ENCODE measurements at regions not wholly inside any gene's neighbourhood (a gene's known extent, or its start where the extent isn't known, plus 50 kb on each side); places are given as distances from the start of the nearest gene placed in this dataset.

DNA sequence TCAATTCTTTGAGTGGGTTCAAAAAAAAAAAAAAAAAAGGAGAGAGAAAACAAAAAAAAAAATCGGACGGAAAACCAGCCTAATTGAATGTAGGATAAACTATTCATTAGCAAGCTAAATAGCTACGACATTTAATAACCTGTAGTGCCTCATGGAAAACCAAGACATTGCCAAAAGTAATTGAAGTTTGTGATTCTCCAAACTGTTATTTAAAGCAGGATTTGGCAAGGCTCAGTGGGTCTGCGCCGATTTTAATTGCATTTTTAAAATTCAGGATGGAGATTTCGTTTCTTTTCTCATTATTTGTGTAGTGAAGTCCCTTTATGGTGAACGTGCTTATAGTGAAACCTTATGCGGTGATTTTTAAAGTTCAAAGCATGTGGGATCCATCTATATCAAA lies 127.2 kb upstream of the NFIB start:
- Histone ChIP-seq H3K27me3 (ENCODE audit: control insufficient read depth in 3 of 3, insufficient read depth in 3 of 3, low read length in 2 of 3) (no peaks in the 10 kb centered on the region), H3K4me1 (ENCODE audit: control insufficient read depth in 5 of 5, insufficient read depth in 5 of 5, low read length in 5 of 5) (peaks cover under 1 to 20% (median 8%) of the 10 kb centered on the region in 5 donors), H3K9ac (ENCODE audit: insufficient read depth in 1 of 2, low read length in 2 of 2) (no peak overlapping the region), H3K9me3 (ENCODE audit: control insufficient read depth in 4 of 4, insufficient read depth in 3 of 4, low read length in 3 of 4) (no peaks in the 10 kb centered on the region), H3K27ac (ENCODE audit: low read depth in 1 of 2, low read length in 1 of 2) (no peak overlapping the region), H3K4me3 (no peak overlapping the region), H3K36me3 (ENCODE audit: control insufficient read depth in 4 of 4, insufficient read depth in 4 of 4, low read length in 4 of 4) (no peaks in the 10 kb centered on the region)
- ATAC-seq (ENCODE audit: insufficient read depth, low FRiP score) (no peak), DNase-seq (no peak)
- 87 to 92% methylated on average over 8 of the region's 8 CpGs for WGBS, 2 donors
- TF ChIP-seq, protein P1, sequence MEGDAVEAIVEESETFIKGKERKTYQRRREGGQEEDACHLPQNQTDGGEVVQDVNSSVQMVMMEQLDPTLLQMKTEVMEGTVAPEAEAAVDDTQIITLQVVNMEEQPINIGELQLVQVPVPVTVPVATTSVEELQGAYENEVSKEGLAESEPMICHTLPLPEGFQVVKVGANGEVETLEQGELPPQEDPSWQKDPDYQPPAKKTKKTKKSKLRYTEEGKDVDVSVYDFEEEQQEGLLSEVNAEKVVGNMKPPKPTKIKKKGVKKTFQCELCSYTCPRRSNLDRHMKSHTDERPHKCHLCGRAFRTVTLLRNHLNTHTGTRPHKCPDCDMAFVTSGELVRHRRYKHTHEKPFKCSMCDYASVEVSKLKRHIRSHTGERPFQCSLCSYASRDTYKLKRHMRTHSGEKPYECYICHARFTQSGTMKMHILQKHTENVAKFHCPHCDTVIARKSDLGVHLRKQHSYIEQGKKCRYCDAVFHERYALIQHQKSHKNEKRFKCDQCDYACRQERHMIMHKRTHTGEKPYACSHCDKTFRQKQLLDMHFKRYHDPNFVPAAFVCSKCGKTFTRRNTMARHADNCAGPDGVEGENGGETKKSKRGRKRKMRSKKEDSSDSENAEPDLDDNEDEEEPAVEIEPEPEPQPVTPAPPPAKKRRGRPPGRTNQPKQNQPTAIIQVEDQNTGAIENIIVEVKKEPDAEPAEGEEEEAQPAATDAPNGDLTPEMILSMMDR (IDR thresholded peaks at IDR 0.05; ENCODE audit: control extremely low read depth, extremely low read depth), result no peak

DNA sequence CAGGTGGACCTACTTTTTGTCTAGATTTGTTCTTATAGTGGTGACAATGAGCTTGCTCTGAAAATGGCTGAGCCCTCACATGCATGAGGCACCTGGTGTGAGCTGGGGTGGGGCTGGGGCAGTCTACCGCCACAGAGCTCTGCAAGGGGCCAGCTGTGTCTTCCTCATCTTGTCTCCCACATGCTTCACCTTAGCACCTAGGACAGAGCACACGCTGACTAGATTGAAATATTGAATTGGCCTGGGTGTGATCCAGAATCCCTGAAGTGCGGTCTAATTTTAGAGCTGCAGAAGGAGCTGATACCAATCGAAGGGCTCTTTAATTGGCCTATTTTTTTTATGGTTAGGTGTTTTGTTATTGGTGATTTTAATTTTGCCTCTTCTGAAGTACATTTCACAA lies 126.1 kb upstream of the NFIB start:
- Histone ChIP-seq H3K36me3 (ENCODE audit: control insufficient read depth in 4 of 4, insufficient read depth in 4 of 4, low read length in 4 of 4) (no peaks in the 10 kb centered on the region), H3K9ac (ENCODE audit: insufficient read depth in 1 of 2, low read length in 2 of 2) (no peak overlapping the region), H3K27ac (ENCODE audit: low read depth in 1 of 2, low read length in 1 of 2) (no peak overlapping the region), H3K4me3 (no peak overlapping the region), H3K27me3 (ENCODE audit: control insufficient read depth in 3 of 3, insufficient read depth in 3 of 3, low read length in 2 of 3) (no peaks in the 10 kb centered on the region), H3K4me1 (ENCODE audit: control insufficient read depth in 5 of 5, insufficient read depth in 5 of 5, low read length in 5 of 5) (peaks cover 3 to 20% (median 8%) of the 10 kb centered on the region in 5 donors), H3K9me3 (ENCODE audit: control insufficient read depth in 4 of 4, insufficient read depth in 3 of 4, low read length in 3 of 4) (no peaks in the 10 kb centered on the region)
- WGBS, 2 donors, result 91 to 95% methylated on average over 4 of the region's 4 CpGs
- ATAC-seq (ENCODE audit: insufficient read depth, low FRiP score) (no peak), DNase-seq (no peak)
- TF ChIP-seq, protein P1 (IDR thresholded peaks at IDR 0.05; ENCODE audit: control extremely low read depth, extremely low read depth), result no peak

DNA sequence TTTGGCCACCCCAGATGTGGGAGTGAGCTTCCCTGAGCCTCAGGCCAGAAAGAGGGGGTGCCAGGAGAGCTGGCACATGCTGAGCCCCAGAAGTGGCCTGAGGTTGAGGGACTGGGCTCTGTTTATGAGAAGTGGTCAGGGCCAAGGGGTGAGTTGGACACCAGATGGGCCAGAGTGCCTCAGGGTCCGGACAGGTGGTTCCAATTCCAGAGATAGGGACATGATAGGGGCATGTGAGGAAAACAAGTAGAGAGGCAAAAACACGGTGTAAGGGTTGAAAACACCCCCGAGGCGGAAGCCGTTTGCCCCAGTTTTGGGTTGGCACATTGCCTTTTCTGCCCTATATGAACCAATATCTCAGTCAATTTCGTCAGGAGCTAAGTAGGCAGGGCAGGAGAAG lies 125.6 kb upstream of the NFIB start:
- TF ChIP-seq, protein P1 (IDR thresholded peaks at IDR 0.05; ENCODE audit: control extremely low read depth, extremely low read depth), result no peak
- H3K27me3 ChIP-seq (ENCODE audit: control insufficient read depth in 3 of 3, insufficient read depth in 3 of 3, low read length in 2 of 3), result no peaks in the 10 kb centered on the region
- 81 to 92% methylated on average over 6 of the region's 6 CpGs for WGBS, 2 donors
- no peak overlapping the region for H3K9ac ChIP-seq (ENCODE audit: insufficient read depth in 1 of 2, low read length in 2 of 2)
- H3K4me1 ChIP-seq (ENCODE audit: control insufficient read depth in 5 of 5, insufficient read depth in 5 of 5, low read length in 5 of 5), result peaks cover 3 to 20% (median 8%) of the 10 kb centered on the region in 5 donors
- H3K36me3 ChIP-seq (ENCODE audit: control insufficient read depth in 4 of 4, insufficient read depth in 4 of 4, low read length in 4 of 4), result no peaks in the 10 kb centered on the region
- ATAC-seq (ENCODE audit: insufficient read depth, low FRiP score), result no peak
- no peaks in the 10 kb centered on the region for H3K9me3 ChIP-seq (ENCODE audit: control insufficient read depth in 4 of 4, insufficient read depth in 3 of 4, low read length in 3 of 4)
- H3K4me3 ChIP-seq, result no peak overlapping the region
- DNase-seq, result no peak
- no peak overlapping the region for H3K27ac ChIP-seq (ENCODE audit: low read depth in 1 of 2, low read length in 1 of 2)

Data from lung (tissue), 11 donors.